NOMO-1 treated with DMSO at 0.1 percent for 48 hours (cell line): ENCODE measurements at regions not wholly inside any gene's neighbourhood (a gene's known extent, or its start where the extent isn't known, plus 50 kb on each side); places are given as distances from the start of the nearest gene placed in this dataset.

ENCODE experiments used
- DNase-seq: peaks from one replicate; lab custom pipeline; 2025; ENCODE audit not compliant: unreplicated experiment; lab: John Stamatoyannopoulos, UW

DNA sequence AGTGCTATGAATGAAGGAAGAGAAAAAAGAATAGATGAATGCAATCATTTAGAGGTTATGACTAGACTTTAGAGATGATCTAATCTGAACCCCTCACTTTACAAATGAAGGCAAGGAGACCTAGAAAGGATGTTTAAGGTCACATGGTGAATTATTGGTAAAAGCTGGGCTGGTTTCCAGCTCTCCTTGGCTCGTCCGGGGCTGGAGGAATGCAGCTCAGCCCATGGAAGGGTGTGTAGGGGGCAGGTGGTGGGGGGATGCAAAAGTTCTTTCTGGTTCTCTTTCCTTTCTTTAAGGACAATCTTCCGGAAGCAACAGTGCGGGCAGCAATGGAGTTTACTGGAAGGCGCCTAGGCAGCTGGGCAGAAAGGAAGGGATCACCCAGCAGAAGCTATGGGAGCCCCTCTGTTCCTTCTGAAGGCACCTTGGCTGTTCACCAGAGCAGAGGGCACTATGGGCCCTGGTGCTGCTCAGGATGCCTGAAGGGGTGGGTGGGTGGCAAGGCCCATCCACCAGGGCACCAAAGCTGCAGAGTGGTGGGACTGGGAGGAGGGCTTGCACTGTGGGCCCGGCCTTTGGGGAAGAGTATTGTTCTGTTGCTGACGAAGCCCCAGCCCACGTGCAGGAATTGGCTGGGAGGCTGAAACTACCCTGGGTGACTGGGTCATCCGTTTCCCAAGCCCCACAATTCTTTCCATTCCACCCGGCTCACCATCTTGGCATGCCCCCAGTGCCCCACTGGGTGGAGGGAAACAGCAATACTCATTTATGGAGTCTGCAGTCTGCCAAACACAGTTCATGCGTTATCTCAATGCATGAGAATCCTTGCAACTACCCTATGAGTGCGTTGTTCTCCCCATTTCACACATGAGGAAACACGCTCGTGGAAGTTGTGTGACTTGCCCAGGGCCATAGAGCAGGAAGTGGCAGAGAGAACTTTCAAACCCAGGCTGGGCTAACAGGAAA, 78.2 kb downstream of the IRF2BPL start:
- DNase-seq = no peak

DNA sequence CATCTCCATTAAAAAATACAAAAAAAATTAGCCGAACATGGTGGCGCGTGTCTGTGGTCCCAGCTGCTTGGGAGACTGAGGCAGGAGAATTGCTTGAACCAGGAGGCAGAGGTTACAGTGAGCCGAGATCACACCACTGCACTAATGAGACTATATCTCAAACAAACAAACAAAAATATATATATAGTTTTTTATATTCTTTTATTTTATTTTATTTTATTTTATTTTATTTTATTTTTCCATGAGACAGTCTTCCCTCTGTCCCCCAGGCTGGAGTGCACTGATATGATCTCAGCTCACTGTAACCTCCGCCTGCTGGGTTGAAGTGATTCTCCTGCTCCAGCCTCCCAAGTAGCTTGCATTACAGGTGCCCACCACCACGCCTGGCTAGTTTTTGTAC, 79.5 kb downstream of the IRF2BPL start:
- DNase-seq = no peak

DNA sequence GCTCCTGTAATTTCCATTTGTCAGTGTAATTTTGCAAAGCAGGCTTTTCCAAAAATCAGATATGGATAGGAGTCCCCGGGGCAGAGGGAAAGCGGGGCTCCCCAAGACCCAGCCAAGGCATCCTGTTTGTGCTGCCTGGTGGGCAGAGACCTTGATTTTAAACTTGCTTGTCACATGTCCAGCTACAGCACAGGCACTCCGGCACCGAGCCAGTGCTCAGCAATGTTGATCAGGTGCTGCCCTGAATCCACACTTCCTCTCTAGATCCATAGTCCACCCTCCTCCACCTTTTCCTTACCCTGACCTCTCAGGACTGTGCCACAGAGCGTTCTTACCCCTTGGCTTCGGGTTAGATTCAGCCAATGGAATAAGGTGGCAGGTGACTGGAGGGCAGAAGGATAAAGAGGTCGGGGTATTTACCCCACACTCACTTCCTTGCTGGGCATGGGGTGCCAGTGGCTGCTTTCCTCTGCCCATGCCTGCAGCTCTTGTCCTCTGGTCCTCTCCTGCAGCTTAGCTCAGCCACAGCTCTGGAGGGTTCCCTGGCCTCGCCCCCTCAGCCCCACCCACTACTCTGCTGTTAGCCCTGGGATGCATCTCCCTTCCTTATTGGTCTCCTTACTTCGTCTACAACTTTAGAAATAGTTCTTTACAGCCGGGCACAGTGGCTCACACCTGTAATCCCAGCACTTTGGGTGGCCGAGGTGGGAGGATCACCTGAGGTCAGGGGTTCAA, 80.1 kb downstream of the IRF2BPL start:
- DNase-seq = no peak

DNA sequence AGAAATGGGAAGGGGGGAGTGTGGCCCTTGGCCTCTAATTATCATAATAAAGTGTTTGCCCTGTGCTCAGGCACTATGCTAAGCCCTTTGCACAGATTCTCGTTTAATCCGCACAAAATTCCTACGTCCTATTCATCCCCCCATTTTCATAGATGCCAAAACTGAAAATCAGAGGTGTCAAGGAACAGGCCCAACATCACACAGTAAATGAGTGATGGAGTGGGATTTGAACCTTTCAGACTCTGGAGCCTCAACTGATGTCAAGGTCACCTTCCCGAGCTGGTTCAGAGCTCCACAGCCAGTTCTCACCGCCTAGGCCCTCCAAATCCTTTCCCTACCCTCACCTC, 80.7 kb downstream of the IRF2BPL start:
- no peak for DNase-seq

DNA sequence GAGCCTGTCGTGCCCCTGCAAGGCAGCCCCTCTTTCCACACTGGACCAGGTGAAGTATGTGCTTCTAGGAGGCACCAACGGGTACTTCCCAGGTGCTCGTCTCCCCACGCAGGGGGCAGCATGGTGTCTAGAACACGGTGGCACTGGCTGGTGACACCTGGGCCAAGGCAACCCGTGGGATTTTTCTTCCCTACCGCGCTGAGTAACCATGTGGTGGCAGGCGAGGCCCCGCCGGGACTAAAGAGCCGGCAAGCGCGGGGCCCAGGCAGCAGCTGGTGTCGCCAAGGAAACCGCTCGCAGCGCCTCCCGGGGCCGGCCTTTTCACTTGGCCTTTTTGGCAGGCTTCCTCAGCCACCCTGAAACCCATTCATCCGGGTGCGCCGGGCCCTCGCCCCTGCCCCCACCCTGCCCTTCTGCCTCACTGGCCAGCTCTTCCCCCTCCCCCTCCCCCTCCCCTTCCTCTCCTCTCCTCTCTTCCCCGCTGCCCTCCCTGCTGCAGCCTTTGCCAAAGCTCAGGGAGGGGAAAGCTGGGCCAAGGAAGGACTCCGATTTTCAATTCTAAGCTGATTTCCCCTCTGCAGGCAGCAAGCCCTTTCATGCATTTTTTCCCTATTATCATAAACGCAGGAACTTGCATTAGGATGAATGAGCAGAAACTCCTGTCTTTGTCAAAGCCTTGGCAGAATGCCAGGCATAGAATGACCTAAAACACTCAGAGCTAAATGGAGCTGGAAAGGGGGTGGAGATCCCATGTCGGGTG, 81.2 kb downstream of the IRF2BPL start:
- peak; percentile 66 for DNase-seq

DNA sequence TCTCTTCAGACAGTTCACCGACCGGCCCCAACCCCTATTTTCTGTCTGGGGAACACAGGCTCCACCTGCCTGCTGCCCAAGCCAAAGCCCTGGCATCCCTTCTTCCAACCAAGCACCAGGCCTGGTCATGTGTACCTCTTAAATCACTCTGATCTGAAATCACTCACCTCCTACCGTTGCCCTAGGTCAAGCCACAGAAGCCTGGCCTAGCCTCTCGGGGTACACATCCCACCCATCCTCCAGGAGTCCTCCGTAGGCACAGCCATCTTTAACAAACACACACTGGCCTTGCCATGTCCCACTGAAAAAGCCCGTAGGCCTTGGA, 81.8 kb downstream of the IRF2BPL start:
- no peak for DNase-seq

DNA sequence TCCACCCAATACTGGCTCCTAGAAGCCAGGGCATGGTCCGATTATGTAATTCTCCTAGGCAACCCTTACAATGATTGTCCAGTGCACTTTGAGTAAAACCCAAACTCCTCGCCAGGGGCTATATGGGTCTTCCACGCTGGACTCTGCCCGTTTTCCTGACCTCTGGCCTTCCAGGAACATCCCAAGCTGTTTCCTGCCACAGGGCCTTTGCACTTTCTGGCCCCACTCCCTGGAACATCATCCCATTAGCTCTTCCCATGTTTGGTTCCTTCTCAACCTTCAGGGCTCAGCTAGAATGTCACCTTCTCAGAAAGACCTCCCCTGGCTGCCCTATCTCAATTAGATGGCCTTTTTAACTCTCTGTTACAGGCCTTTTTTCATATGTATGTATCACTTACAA, 85.4 kb downstream of the IRF2BPL start:
- DNase-seq = no peak

DNA sequence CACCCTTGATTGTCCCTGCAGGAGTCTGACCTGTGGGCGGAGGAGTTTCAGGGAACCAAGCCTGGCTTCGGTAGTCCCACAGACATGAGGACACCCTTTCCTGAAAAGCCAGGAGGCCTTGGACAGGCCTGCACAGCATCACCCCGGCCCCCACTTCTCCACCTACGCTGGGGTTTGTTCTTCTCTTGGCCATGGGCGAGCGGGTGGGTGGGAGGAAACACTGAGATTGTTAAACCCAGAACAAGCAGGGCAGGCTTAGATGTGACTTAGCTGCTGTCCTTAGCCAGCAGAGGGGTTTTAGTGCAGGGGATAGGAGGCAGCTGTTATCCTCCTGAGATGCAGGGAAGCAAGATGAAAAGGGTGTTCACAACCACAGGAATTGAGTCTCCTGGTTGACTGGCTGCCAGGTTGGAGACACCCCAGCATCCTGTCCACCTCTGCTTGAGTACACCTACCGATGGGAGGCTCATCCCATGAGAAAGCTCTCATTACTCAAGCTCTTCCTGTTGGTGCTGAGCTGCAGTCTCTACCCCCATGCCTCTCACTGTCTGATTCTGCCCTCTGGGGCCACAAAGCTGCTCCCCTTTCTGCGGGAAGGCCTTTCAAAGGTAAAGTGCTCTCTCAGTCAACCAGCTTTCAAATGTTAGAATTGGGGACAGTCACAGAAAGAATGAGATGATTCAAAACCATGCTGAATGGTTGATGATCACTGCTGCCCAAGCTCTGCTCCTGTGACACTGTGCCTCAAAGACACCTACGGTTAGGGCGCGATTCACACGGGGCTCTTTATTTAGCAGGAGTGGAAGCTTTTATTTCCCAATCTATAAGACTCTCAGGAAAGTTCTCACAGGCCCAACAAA, 86.3 kb downstream of the IRF2BPL start:
- DNase-seq = no peak

DNA sequence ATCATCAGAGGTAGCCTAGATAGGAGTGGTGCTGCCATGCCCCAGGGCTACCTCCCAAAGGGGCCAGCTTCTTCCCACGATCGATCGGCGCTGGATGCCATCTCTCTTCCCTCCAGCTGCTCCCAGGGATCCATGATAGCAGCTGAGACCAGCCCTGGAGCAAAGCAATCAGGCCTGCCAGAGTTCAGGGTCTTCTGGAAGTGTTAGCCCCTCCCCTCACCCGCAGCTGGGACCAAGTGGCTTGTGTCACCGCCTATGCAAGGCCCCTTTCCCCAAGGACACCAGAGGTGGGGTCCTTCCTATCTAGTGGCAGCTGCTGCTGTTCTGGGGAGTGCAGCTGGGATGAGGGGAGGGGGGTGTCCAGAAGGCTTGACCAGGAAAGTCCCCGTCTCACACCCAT, 87.0 kb downstream of the IRF2BPL start:
- no peak for DNase-seq

DNA sequence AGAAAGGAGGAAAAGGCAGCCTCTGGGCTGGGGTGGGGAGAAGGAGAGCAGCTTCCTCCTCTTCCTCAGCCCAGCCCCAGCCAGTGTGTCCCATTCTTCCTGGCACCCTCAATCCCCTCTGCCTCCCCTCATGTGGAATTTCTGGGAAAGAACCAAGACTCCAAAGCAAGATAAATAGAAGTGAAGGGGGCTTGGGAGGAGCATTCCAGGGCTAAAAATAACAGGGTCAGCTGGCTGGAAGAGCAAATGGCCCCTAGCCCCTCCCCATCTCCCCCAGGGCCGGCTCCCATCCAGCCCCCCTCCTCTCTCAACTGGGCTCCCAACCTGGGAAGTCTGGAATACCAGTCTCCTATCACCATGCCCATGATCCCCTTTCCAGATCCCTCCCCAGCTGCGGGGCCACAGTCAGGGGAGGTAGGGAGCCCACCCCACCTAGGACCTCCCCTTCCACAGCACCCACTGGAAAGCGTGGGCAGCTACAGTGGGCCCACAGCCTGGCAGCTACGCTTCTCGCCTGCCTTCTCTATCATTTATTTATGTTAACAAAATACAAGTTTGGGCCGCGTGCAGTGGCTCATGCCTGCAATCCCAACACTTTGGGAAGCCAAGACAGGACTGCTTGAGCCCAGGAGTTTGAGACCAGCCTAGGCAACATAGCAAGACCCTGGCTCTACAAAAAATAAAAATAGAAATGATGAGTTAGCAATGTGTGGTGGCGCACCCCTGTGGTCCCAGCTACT, 88.3 kb downstream of the IRF2BPL start:
- DNase-seq = no peak

DNA sequence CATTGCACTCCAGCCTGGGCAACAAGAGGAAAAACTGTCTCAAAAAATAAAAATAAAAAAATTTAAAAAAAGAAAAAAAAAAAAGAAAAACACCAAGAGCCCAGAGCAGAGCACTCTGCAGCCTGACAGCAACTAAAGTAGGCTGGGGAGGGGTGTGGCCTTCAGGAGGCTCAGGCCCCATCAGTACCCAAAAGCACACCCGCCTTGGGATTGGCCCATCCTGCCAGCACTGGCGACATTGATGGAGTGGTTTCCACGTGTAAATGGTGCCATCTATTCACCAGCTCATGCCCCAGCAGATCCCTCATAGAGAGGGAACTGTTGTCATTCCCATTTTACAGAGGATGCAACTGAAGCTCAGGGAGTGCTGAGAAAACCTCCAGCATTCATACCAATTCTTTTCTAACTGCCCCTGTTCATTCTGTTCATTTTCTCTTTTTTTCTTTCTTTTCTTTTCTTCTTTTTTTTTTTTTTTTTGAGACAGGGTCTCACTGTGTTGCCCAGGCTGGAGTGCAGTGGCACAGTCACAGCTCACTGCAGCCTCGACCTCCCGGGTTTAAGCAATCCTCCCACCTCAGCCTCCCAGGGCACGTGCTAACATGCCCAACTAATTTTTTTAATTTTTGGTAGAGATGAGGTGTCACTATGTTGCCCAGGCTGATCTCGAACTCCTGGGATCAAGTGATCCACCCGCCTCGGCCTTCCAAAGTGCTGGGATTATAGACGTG, 89.3 kb downstream of the IRF2BPL start:
- DNase-seq = no peak

DNA sequence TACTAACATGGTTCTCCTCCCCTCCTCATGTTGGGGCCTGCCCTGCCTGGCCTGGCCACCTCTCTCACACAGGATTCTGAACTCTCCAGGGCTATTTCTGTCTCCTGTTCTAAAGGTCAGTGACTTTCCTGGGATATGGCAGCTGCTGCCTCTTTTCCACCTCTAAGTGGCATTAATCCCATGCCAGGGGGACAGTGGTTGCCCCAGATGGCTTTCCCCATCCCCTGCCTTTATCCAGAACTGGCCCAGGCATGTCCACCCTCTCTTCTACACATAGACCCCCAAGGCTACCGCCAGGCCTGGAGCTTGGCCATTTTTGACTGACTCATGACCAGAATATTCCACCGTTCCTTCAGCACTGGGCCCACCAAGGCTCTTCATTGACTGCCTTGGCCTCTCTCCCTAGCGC, 90.4 kb downstream of the IRF2BPL start:
- no peak for DNase-seq

DNA sequence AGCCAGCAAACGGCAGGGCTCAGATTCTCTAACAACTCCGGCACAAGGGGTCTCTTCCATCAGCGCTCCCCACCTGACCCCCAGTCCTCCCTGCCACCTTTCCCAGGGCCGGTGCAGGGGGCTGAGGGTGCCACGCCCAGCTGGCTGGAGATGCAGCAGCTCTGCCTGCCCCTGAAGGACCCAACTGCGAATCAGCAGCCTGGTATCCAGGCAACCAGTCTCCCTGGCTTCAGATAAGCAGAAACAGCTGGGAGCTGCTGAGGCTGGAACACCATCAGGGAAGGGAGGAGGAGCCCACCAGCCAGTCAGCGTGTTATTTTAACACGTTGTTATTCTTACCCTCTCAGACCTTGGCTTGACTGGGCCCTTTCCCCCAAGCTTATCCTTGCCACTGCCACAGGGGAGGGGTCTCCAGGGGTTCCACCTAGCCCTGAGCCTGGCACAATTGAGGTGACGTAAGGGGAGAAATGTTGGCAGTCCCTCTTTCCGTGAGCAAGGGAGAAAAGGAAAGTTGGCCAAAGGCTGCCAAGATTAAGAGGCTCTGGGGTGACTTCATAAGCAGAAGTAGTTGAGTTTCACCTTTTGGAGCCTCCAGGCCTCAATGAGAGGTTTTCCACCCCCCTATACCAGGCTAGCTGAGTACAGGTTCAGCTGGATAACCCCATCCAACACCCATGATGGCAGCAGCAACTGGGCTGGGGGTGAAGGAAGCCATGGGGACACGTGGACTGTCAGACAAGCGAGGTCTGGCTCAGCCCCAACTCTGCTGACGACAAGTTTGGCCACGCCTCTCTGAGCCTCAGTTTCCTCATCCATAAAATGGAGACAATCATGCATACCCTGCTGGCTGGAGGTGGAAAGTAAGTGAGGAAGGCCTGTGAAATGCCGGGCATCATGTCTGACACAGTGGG, 91.1 kb downstream of the IRF2BPL start:
- no peak for DNase-seq

DNA sequence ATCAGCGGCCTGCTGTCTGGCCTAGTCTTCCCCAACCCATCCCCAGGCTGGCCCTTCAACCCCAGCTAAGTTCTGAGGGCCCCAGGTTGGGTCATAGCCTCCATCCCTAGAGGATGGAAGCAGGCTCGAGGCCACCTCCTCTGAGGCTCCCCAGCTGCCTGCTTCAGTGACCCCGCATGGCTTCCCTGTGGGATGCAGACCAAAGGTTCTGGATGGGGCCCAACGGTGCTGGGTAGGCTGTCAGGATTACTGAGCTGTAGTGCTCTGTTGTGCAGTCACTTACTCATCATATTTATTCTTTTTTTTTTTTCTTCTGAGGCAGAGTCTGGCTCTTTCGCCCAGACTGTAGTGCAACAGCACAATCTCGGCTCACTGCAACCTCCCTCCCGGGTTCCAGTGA, 92.0 kb downstream of the IRF2BPL start:
- DNase-seq = no peak

DNA sequence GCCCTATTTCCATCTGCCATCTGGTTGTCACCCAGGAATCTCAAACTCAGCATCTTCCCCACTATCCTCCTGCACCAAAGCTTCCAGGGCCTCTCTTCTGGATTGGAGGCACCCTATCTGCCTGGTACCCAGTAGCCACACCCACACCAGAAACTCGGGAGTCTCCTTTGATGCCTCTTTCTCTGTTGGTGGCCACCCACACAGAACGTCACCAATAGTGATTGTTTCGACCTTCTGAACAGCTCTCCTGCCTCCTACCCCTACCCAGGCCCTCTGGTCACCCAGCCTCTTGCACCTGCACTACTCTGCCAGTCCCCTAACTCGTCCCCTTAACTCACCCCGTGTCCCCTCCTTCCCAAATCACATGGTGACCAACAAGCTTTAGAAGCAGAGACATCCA, 95.0 kb downstream of the IRF2BPL start:
- no peak for DNase-seq

DNA sequence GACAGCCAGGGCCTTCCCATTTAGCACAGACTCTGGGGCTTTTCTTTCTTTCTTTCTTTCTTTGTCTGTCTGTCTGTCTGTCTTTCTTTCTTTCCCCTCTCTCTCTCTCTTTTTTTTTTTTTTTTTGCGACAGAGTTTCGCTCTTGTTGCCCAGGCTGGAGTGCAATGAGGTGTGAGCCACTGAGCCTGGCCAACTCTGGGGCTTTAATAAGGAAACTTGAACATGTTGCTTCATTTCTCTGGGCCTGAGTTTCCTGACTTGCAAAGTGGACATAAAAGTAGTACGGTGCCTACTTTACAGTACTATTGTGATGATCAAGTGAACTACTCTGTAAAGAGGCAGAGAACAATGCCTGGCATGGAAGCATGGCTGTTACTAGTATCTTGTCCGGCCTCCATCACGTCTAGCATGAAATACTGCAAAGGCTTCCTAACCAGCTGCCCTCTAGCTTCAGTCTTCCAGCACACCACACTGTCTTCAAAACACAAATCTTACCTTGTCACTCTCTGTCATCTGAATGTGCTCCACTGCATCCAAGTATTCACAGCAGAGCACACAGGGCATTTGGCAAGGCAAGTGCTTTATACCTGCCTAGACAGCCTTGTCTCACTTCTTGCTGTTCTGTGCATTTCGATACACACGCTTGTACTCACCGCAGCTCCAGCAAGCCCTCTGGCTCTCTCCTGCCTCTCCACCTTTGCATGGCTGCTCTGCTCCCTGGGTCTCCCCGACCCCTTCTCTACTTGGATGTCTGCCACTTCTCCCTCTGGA, 96.7 kb downstream of the IRF2BPL start:
- DNase-seq = no peak

DNA sequence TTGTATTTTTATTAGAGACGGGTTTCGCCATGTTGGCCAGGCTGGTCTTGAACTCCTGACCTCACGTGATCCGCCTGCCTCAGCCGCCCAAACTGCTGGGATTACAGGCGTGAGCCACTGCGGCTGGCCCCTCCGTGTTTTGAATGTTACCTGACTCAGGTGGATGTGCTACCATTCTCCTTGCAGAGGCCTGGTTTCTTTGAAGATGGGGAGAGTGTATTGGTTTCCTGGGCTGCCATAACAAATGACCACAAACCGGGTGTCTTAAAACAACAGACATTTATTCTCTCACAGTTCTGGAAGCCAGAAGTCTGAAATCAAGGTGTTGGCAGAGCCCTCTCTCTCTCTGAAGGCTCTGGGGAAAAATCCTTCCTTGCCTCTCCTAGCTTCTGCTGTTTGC, 98.0 kb downstream of the IRF2BPL start:
- no peak for DNase-seq

DNA sequence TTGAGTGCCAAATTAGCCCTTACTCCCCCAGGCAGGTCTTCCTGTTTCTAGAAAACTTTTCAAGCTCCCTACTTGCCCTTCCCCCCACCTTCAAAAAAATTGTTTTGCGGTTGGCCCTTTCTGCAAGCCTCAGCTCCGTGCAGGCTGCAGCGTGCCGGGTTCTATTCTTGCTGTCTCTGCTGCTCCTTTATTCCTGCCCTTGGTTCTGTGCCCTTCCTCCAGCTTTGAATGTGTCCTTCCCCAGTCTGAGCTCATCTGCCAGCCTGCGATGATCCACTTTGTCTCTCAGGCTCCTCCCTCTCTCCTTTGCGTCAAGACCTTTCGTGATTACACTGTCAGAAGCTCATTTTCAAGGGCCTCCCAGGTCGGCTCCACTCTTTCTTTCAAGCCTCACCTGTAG, 98.6 kb downstream of the IRF2BPL start:
- peak; percentile 93 for DNase-seq
